Panc1 (cell line): ENCODE measurements at regions not wholly inside any gene's neighbourhood (a gene's known extent, or its start where the extent isn't known, plus 50 kb on each side); places are given as distances from the start of the nearest gene placed in this dataset.

Experiments
- ATAC-seq: fragments of 200-7000 bp; cut with Tn5 transposase; 2 replicates; pipeline ENCODE4 v1.9.1; 2020; ENCODE audit warnings: mild to moderate bottlenecking, moderate library complexity
- BruUV-seq: library from RNA; stranded (reverse); fragments of 400-500 nt; replicated peaks from 2 replicates; lab custom pipeline; 2021; lab: Mats Ljungman, UMichigan
- CTCF ChIA-PET: fragments of 300-600 bp; sonication (Branson Sonifier 250); formaldehyde crosslinking; loops from one replicate; lab custom pipeline; 2022; ENCODE audit warnings: antibody characterized with exemption; lab: Charles Lee
- POLR2A ChIA-PET: fragments of 300-600 bp; sonication (Branson Sonifier 250); formaldehyde crosslinking; loops from one replicate; lab custom pipeline; 2022; ENCODE audit warnings: antibody characterized with exemption; lab: Charles Lee
- DNase-seq: peaks from one replicate; pipeline ENCODE4 v3.0.0-alpha.2; 2010; ENCODE audit warnings: low read depth, low spot score
- H3K27ac ChIP-seq: 2 replicates; pipeline ENCODE4 v1.5.1; 2011; ENCODE audit warnings: mild to moderate bottlenecking, low read length, inconsistent platforms
- H3K27me3 ChIP-seq: fragments of 200-500 bp; sonication (Bioruptor generic); 2 replicates; pipeline ENCODE4 v1.6.0; 2014; ENCODE audit warnings: low read length, inconsistent platforms; ENCODE audit not compliant: control insufficient read depth, insufficient read depth
- H3K36me3 ChIP-seq: fragments of 200-500 bp; sonication (Bioruptor generic); 2 replicates; pipeline ENCODE4 v1.5.1; 2014; ENCODE audit warnings: inconsistent platforms, mild to moderate bottlenecking, low read length, moderate library complexity; ENCODE audit not compliant: control insufficient read depth, insufficient read depth
- H3K4me1 ChIP-seq: 2 replicates; pipeline ENCODE4 v1.5.1; 2011; ENCODE audit warnings: inconsistent platforms, mild to moderate bottlenecking, low read length, moderate library complexity; ENCODE audit not compliant: control insufficient read depth, insufficient read depth
- H3K4me3 ChIP-seq, 2 experiments: 2 replicates each; pipeline ENCODE4 v1.5.1; 2011 to 2012; ENCODE audit warnings: low read depth in 2 of 2, low read length in 2 of 2, mild to moderate bottlenecking in 2 of 2, inconsistent platforms in 1 of 2, moderate library complexity in 1 of 2
- H3K9me3 ChIP-seq: fragments of 200-500 bp; sonication (Bioruptor generic); 2 replicates; pipeline ENCODE4 v1.5.1; 2014; ENCODE audit warnings: low read depth, mild to moderate bottlenecking, inconsistent platforms, low read length, moderate library complexity; ENCODE audit not compliant: control insufficient read depth, insufficient read depth
- CTCF ChIP-seq: fragments of 450-650 bp; IDR thresholded peaks from 2 replicates; pipeline ENCODE4 v1.5.1; 2017; ENCODE audit warnings: mild to moderate bottlenecking
- POLR2AphosphoS5 ChIP-seq: IDR thresholded peaks from 2 replicates; pipeline ENCODE4 v1.6.1; 2012; ENCODE audit warnings: mild to moderate bottlenecking, low read depth, low read length, moderate library complexity
- REST ChIP-seq, 2 experiments: IDR thresholded peaks; 2 replicates each; pipeline ENCODE4 v1.6.1; 2011 to 2012; ENCODE audit warnings: low read depth in 2 of 2, control low read depth in 1 of 2, low read length in 1 of 2, mild to moderate bottlenecking in 1 of 2, moderate library complexity in 1 of 2; ENCODE audit not compliant: insufficient read depth in 1 of 2
- SIN3A ChIP-seq: IDR thresholded peaks from 2 replicates; pipeline ENCODE4 v1.6.1; 2012; ENCODE audit warnings: low read depth, mild to moderate bottlenecking, low read length, moderate library complexity, borderline replicate concordance; ENCODE audit not compliant: insufficient read depth
- TCF7L2 ChIP-seq: IDR thresholded peaks from 2 replicates; pipeline ENCODE4 v1.6.1; 2011; ENCODE audit warnings: mild to moderate bottlenecking, low read depth, low read length, inconsistent platforms
- in situ Hi-C: cut with HindIII; loops from 2 replicates; pipeline ENCODE4 v1.10.0; 2016; ENCODE audit warnings: low sequenced_read_pairs, low pct_unique_long_range_greater_than_20kb
- intact Hi-C: fragments of 100-400 bp; cut with micrococcal nuclease; formaldehyde crosslinking; loops from one replicate; pipeline ENCODE4 v1.10.0; 2022; ENCODE audit not compliant: unreplicated experiment

GRCh38 chr2:204453730-204454167 is 91.5 kb upstream of the PARD3B start:
- DNase-seq (no peak), ATAC-seq (no peak)
- CTCF ChIA-PET = no interaction called here
- H3K27me3 ChIP-seq = no peaks in the 10 kb centered on the region
- no peaks in the 10 kb centered on the region for H3K9me3 ChIP-seq
- no peak for TF ChIP-seq POLR2AphosphoS5
- no peak for TF ChIP-seq TCF7L2
- TF ChIP-seq REST (IDR thresholded peaks at IDR 0.05; ENCODE audit: insufficient read depth in 1 of 2, low read depth in 2 of 2, low read length in 1 of 2) = no peak
- no peak for TF ChIP-seq SIN3A
- H3K36me3 ChIP-seq = no peaks in the 10 kb centered on the region
- H3K4me3 ChIP-seq = no peak overlapping the region
- no peak overlapping the region for H3K27ac ChIP-seq
- intact Hi-C loops (no loop called here), in situ Hi-C loops (no loop called here)
- BruUV-seq = no TSS peak
- H3K4me1 ChIP-seq = no peaks in the 10 kb centered on the region
- POLR2A ChIA-PET = no interaction called here

- Histone ChIP-seq H3K36me3 (no peaks in the 10 kb centered on the region), H3K9me3 (no peaks in the 10 kb centered on the region), H3K4me3 (no peak overlapping the region), H3K27me3 (no peaks in the 10 kb centered on the region), H3K27ac (no peak overlapping the region), H3K4me1 (no peaks in the 10 kb centered on the region)
- ATAC-seq = no peak
- DNase-seq = no peak
- POLR2A ChIA-PET = no interaction called here
- BruUV-seq = no TSS peak
- intact Hi-C loops = no loop called here
- CTCF ChIA-PET = no interaction called here
- in situ Hi-C loops = no loop called here
- TF ChIP-seq POLR2AphosphoS5 = no peak
- no peak for TF ChIP-seq TCF7L2
- no peak for TF ChIP-seq REST (IDR thresholded peaks at IDR 0.05; ENCODE audit: insufficient read depth in 1 of 2, low read depth in 2 of 2, low read length in 1 of 2)
- no peak for TF ChIP-seq CTCF
- no peak for TF ChIP-seq SIN3A
These were observed 90.4 kb upstream of the PARD3B start for GRCh38 chr2:204454672-204455380.
